Panc1 (cell line): ENCODE measurements at regions not wholly inside any gene's neighbourhood (a gene's known extent, or its start where the extent isn't known, plus 50 kb on each side); places are given as distances from the start of the nearest gene placed in this dataset.

Experiments used
- ATAC-seq: fragments of 200-7000 bp; cut with Tn5 transposase; 2 replicates; pipeline ENCODE4 v1.9.1; 2020; ENCODE audit warnings: mild to moderate bottlenecking, moderate library complexity
- BruUV-seq: library from RNA; stranded (reverse); fragments of 400-500 nt; replicated peaks from 2 replicates; lab custom pipeline; 2021; lab: Mats Ljungman, UMichigan
- CTCF ChIA-PET: fragments of 300-600 bp; sonication (Branson Sonifier 250); formaldehyde crosslinking; loops from one replicate; lab custom pipeline; 2022; ENCODE audit warnings: antibody characterized with exemption; lab: Charles Lee
- POLR2A ChIA-PET: fragments of 300-600 bp; sonication (Branson Sonifier 250); formaldehyde crosslinking; loops from one replicate; lab custom pipeline; 2022; ENCODE audit warnings: antibody characterized with exemption; lab: Charles Lee
- DNase-seq: peaks from one replicate; pipeline ENCODE4 v3.0.0-alpha.2; 2010; ENCODE audit warnings: low read depth, low spot score
- H3K27ac ChIP-seq: 2 replicates; pipeline ENCODE4 v1.5.1; 2011; ENCODE audit warnings: mild to moderate bottlenecking, low read length, inconsistent platforms
- H3K27me3 ChIP-seq: fragments of 200-500 bp; sonication (Bioruptor generic); 2 replicates; pipeline ENCODE4 v1.6.0; 2014; ENCODE audit warnings: low read length, inconsistent platforms; ENCODE audit not compliant: control insufficient read depth, insufficient read depth
- H3K36me3 ChIP-seq: fragments of 200-500 bp; sonication (Bioruptor generic); 2 replicates; pipeline ENCODE4 v1.5.1; 2014; ENCODE audit warnings: inconsistent platforms, mild to moderate bottlenecking, low read length, moderate library complexity; ENCODE audit not compliant: control insufficient read depth, insufficient read depth
- H3K4me1 ChIP-seq: 2 replicates; pipeline ENCODE4 v1.5.1; 2011; ENCODE audit warnings: inconsistent platforms, mild to moderate bottlenecking, low read length, moderate library complexity; ENCODE audit not compliant: control insufficient read depth, insufficient read depth
- H3K4me3 ChIP-seq, 2 experiments: 2 replicates each; pipeline ENCODE4 v1.5.1; 2011 to 2012; ENCODE audit warnings: low read depth in 2 of 2, low read length in 2 of 2, mild to moderate bottlenecking in 2 of 2, inconsistent platforms in 1 of 2, moderate library complexity in 1 of 2
- H3K9me3 ChIP-seq: fragments of 200-500 bp; sonication (Bioruptor generic); 2 replicates; pipeline ENCODE4 v1.5.1; 2014; ENCODE audit warnings: low read depth, mild to moderate bottlenecking, inconsistent platforms, low read length, moderate library complexity; ENCODE audit not compliant: control insufficient read depth, insufficient read depth
- POLR2AphosphoS5 ChIP-seq: IDR thresholded peaks from 2 replicates; pipeline ENCODE4 v1.6.1; 2012; ENCODE audit warnings: mild to moderate bottlenecking, low read depth, low read length, moderate library complexity
- SIN3A ChIP-seq: IDR thresholded peaks from 2 replicates; pipeline ENCODE4 v1.6.1; 2012; ENCODE audit warnings: low read depth, mild to moderate bottlenecking, low read length, moderate library complexity, borderline replicate concordance; ENCODE audit not compliant: insufficient read depth
- TCF7L2 ChIP-seq: IDR thresholded peaks from 2 replicates; pipeline ENCODE4 v1.6.1; 2011; ENCODE audit warnings: mild to moderate bottlenecking, low read depth, low read length, inconsistent platforms
- in situ Hi-C: cut with HindIII; loops from 2 replicates; pipeline ENCODE4 v1.10.0; 2016; ENCODE audit warnings: low sequenced_read_pairs, low pct_unique_long_range_greater_than_20kb
- intact Hi-C: fragments of 100-400 bp; cut with micrococcal nuclease; formaldehyde crosslinking; loops from one replicate; pipeline ENCODE4 v1.10.0; 2022; ENCODE audit not compliant: unreplicated experiment
- TF ChIP-seq, protein P1 (sequence below), 2 experiments: IDR thresholded peaks; 2 replicates each; pipeline ENCODE4 v1.6.1; 2011 to 2012; ENCODE audit warnings: low read depth in 2 of 2, control low read depth in 1 of 2, low read length in 1 of 2, mild to moderate bottlenecking in 1 of 2, moderate library complexity in 1 of 2; ENCODE audit not compliant: insufficient read depth in 1 of 2
- TF ChIP-seq, protein P2 (sequence below): fragments of 450-650 bp; IDR thresholded peaks from 2 replicates; pipeline ENCODE4 v1.5.1; 2017; ENCODE audit warnings: mild to moderate bottlenecking

DNA sequence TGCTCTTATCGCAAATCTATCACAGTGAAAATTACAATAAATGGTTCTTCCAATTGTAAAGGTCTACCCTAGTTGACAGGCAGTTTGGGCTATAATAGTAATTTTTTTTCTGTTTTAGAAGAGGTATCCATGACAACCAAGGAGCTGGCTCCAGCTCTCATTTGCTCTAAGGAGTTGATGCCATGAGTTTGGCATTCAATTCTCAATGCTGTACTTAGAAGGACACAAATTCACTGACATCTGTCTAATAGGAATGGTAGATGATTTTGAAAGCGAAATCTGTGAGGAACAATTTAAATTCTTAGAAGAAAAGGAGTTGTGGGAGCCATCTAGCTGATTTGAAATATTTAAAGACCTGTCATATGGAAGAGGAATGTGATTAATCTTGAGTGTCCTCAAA, 203.6 kb upstream of the DAB2 start:
- intact Hi-C loops (no loop called here), in situ Hi-C loops (no loop called here)
- no peaks in the 10 kb centered on the region for H3K4me1 ChIP-seq
- H3K27me3 ChIP-seq = no peaks in the 10 kb centered on the region
- no peaks in the 10 kb centered on the region for H3K36me3 ChIP-seq
- ChIA-PET CTCF (no interaction called here), POLR2A (no interaction called here)
- no peak for DNase-seq
- no peak for ATAC-seq
- no peak for TF ChIP-seq TCF7L2
- TF ChIP-seq, protein P1, sequence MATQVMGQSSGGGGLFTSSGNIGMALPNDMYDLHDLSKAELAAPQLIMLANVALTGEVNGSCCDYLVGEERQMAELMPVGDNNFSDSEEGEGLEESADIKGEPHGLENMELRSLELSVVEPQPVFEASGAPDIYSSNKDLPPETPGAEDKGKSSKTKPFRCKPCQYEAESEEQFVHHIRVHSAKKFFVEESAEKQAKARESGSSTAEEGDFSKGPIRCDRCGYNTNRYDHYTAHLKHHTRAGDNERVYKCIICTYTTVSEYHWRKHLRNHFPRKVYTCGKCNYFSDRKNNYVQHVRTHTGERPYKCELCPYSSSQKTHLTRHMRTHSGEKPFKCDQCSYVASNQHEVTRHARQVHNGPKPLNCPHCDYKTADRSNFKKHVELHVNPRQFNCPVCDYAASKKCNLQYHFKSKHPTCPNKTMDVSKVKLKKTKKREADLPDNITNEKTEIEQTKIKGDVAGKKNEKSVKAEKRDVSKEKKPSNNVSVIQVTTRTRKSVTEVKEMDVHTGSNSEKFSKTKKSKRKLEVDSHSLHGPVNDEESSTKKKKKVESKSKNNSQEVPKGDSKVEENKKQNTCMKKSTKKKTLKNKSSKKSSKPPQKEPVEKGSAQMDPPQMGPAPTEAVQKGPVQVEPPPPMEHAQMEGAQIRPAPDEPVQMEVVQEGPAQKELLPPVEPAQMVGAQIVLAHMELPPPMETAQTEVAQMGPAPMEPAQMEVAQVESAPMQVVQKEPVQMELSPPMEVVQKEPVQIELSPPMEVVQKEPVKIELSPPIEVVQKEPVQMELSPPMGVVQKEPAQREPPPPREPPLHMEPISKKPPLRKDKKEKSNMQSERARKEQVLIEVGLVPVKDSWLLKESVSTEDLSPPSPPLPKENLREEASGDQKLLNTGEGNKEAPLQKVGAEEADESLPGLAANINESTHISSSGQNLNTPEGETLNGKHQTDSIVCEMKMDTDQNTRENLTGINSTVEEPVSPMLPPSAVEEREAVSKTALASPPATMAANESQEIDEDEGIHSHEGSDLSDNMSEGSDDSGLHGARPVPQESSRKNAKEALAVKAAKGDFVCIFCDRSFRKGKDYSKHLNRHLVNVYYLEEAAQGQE (IDR thresholded peaks at IDR 0.05; ENCODE audit: insufficient read depth in 1 of 2, low read depth in 2 of 2, low read length in 1 of 2) = no peak
- TF ChIP-seq, protein P2, sequence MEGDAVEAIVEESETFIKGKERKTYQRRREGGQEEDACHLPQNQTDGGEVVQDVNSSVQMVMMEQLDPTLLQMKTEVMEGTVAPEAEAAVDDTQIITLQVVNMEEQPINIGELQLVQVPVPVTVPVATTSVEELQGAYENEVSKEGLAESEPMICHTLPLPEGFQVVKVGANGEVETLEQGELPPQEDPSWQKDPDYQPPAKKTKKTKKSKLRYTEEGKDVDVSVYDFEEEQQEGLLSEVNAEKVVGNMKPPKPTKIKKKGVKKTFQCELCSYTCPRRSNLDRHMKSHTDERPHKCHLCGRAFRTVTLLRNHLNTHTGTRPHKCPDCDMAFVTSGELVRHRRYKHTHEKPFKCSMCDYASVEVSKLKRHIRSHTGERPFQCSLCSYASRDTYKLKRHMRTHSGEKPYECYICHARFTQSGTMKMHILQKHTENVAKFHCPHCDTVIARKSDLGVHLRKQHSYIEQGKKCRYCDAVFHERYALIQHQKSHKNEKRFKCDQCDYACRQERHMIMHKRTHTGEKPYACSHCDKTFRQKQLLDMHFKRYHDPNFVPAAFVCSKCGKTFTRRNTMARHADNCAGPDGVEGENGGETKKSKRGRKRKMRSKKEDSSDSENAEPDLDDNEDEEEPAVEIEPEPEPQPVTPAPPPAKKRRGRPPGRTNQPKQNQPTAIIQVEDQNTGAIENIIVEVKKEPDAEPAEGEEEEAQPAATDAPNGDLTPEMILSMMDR = no peak
- TF ChIP-seq POLR2AphosphoS5 = no peak
- no peak for TF ChIP-seq SIN3A
- no peaks in the 10 kb centered on the region for H3K9me3 ChIP-seq
- BruUV-seq = no TSS peak
- no peak overlapping the region for H3K27ac ChIP-seq
- no peak overlapping the region for H3K4me3 ChIP-seq

DNA sequence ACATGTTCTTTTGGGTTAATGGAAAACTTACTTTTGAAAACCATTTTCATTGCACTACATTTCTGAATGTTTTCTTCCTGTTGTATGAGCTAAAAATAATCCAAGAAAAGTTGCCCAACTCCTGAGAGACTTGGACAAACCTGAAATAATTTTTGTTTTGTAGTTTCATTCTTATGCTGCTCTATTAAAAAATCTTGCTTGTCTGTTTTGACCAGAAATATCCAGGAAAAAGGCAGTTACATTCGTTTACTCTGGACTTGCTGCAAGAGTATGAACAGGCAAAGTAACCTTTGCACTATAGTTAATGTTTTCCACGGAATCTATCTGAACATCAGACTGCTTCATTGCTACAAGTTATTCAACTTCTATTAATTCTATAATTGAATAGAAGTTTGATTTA, 200.1 kb upstream of the DAB2 start:
- in situ Hi-C loops (no loop called here), intact Hi-C loops (no loop called here)
- H3K27ac ChIP-seq = no peak overlapping the region
- no peak for ATAC-seq
- H3K9me3 ChIP-seq = no peaks in the 10 kb centered on the region
- no peaks in the 10 kb centered on the region for H3K36me3 ChIP-seq
- H3K27me3 ChIP-seq = no peaks in the 10 kb centered on the region
- BruUV-seq = no TSS peak
- no peak for DNase-seq
- no peaks in the 10 kb centered on the region for H3K4me1 ChIP-seq
- TF ChIP-seq, protein P2 = no peak
- no peak for TF ChIP-seq SIN3A
- TF ChIP-seq POLR2AphosphoS5 = no peak
- TF ChIP-seq TCF7L2 = no peak
- TF ChIP-seq, protein P1 (IDR thresholded peaks at IDR 0.05; ENCODE audit: insufficient read depth in 1 of 2, low read depth in 2 of 2, low read length in 1 of 2) = no peak
- H3K4me3 ChIP-seq = no peak overlapping the region
- POLR2A ChIA-PET = no interaction called here
- CTCF ChIA-PET = no interaction called here
